ENCODE measurements at regions not wholly inside any gene's neighbourhood (a gene's known extent, or its start where the extent isn't known, plus 50 kb on each side); places are given as distances from the start of the nearest gene placed in this dataset.
"Not testable (repeated sequence)": the region's sequence is repeated elsewhere in the genome, so short reads cannot be mapped to it uniquely, and the experiment has no call there.

- DNase-seq (ENCODE audit: low spot score): no peak
Measured at GRCh38 chr17:6893382-6894205, 62.1 kb upstream of the TEKT1 start.

GRCh38 chr17:6894206-6894528, 62.6 kb upstream of the TEKT1 start:
- no peak for DNase-seq (ENCODE audit: low spot score)

GRCh38 chr17:6901086-6901485, 69.6 kb upstream of the TEKT1 start:
- no peak for DNase-seq (ENCODE audit: low spot score)

GRCh38 chr17:6903326-6903900, 71.9 kb upstream of the TEKT1 start:
- no peak for DNase-seq (ENCODE audit: low spot score)

- DNase-seq (ENCODE audit: low spot score): no peak
Measured at GRCh38 chr17:6908807-6909206, 77.3 kb upstream of the TEKT1 start.

GRCh38 chr17:6910987-6911603, 79.6 kb upstream of the TEKT1 start:
- DNase-seq (ENCODE audit: low spot score): peak; percentile 42

GRCh38 chr17:6912110-6913051, 80.9 kb upstream of the TEKT1 start:
- no peak for DNase-seq (ENCODE audit: low spot score)

- peak; percentile 41 for DNase-seq (ENCODE audit: low spot score)
Measured at GRCh38 chr17:6913608-6914443, 82.0 kb upstream of the ALOX12 start.

- no peak for DNase-seq (ENCODE audit: low spot score)
Measured at GRCh38 chr17:6914711-6915110, 81.1 kb upstream of the ALOX12 start.

GRCh38 chr17:6915620-6916019, 80.2 kb upstream of the ALOX12 start:
- no peak for DNase-seq (ENCODE audit: low spot score)

GRCh38 chr17:6919158-6919557, 76.7 kb upstream of the ALOX12 start:
- no peak for DNase-seq (ENCODE audit: low spot score)

GRCh38 chr17:6923385-6923784, 72.5 kb upstream of the ALOX12 start:
- DNase-seq (ENCODE audit: low spot score): no peak

GRCh38 chr17:6924208-6924607, 71.6 kb upstream of the ALOX12 start:
- no peak for DNase-seq (ENCODE audit: low spot score)

GRCh38 chr17:6926667-6927066, 69.2 kb upstream of the ALOX12 start:
- DNase-seq (ENCODE audit: low spot score): no peak

- no peak for DNase-seq (ENCODE audit: low spot score)
Measured at GRCh38 chr17:6927290-6928126, 68.3 kb upstream of the ALOX12 start.

GRCh38 chr17:6928193-6928592, 67.7 kb upstream of the ALOX12 start:
- no peak for DNase-seq (ENCODE audit: low spot score)

- DNase-seq (ENCODE audit: low spot score): no peak
Measured at GRCh38 chr17:6930749-6931148, 65.1 kb upstream of the ALOX12 start.

GRCh38 chr17:6934544-6934943, 61.3 kb upstream of the ALOX12 start:
- not testable (repeated sequence) for DNase-seq (ENCODE audit: low spot score)

GRCh38 chr17:6936370-6937028, 59.4 kb upstream of the ALOX12 start:
- DNase-seq (ENCODE audit: low spot score): no peak

- no peak for DNase-seq (ENCODE audit: low spot score)
Measured at GRCh38 chr17:6938637-6939036, 57.2 kb upstream of the ALOX12 start.
